Activated CD8-positive, alpha-beta T cell treated with anti-CD3 and anti-CD28 coated beads, Interleukin-2, amount 10 ng/mL, durations not matched to agents 7 days and 5 days (primary cell): ENCODE measurements at regions not wholly inside any gene's neighbourhood (a gene's known extent, or its start where the extent isn't known, plus 50 kb on each side); places are given as distances from the start of the nearest gene placed in this dataset.

ENCODE experiments used
- ATAC-seq: fragments of 150-1000 bp; cut with Tn5 transposase; one replicate; pipeline ENCODE4 v1.10.0; 2021; ENCODE audit warnings: moderate library complexity
- CTCF ChIA-PET: fragments of 350-600 bp; sonication (Branson Sonifier 250); formaldehyde crosslinking; loops from one replicate; lab custom pipeline; 2021; ENCODE audit warnings: antibody characterized with exemption; lab: Charles Lee
- POLR2A ChIA-PET: fragments of 350-600 bp; sonication (Branson Sonifier 250); formaldehyde crosslinking; loops from one replicate; lab custom pipeline; 2021; ENCODE audit warnings: antibody characterized with exemption; lab: Charles Lee
- DNase-seq: peaks from one replicate; pipeline ENCODE4 v3.0.0-alpha.2; 2020
- H3K27ac Mint-ChIP-seq: one replicate; pipeline ENCODE4 v1.8.0; 2021; ENCODE audit warnings: mild to moderate bottlenecking, mixed read lengths
- H3K27me3 Mint-ChIP-seq: one replicate; pipeline ENCODE4 v1.8.0; 2021; ENCODE audit warnings: low read depth, mixed read lengths
- H3K36me3 Mint-ChIP-seq: one replicate; pipeline ENCODE4 v1.8.0; 2021; ENCODE audit warnings: low read depth, mixed read lengths
- H3K4me1 Mint-ChIP-seq: one replicate; pipeline ENCODE4 v1.8.0; 2021; ENCODE audit warnings: low read depth, mixed read lengths
- H3K4me3 Mint-ChIP-seq: one replicate; pipeline ENCODE4 v1.8.0; 2021; ENCODE audit warnings: mild to moderate bottlenecking, mixed read lengths
- H3K9me3 Mint-ChIP-seq: one replicate; pipeline ENCODE4 v1.8.0; 2022; ENCODE audit warnings: mixed read lengths; ENCODE audit not compliant: insufficient read depth

DNA sequence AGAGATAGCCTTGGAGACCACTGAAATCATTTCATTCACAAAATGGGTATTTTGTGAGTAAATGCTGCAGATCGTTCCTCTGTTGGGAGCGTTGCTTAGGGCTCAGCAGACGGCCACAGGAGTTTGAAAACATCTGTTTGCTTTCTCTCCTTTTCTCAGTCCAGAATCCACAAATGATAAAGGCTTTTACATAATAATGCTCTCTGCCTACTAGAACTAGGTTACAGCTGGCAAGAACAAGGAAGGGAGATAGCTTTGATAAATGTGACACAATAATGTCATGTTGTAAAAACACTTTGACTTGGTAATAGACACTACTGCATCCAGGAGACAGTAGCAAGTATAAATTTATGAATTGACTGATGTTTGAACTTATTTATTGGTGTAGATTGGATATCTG, 1072.4 kb upstream of the CDH6 start:
- DNase-seq, result no peak
- no peak overlapping the region for H3K4me3 Mint-ChIP-seq
- no peaks in the 10 kb centered on the region for H3K36me3 Mint-ChIP-seq
- peaks cover 49% of the 10 kb centered on the region for H3K9me3 Mint-ChIP-seq
- ATAC-seq, result no peak
- H3K27ac Mint-ChIP-seq, result no peak overlapping the region
- ChIA-PET POLR2A (no interaction called here), CTCF (no interaction called here)
- H3K4me1 Mint-ChIP-seq, result no peaks in the 10 kb centered on the region
- H3K27me3 Mint-ChIP-seq, result no peaks in the 10 kb centered on the region

DNA sequence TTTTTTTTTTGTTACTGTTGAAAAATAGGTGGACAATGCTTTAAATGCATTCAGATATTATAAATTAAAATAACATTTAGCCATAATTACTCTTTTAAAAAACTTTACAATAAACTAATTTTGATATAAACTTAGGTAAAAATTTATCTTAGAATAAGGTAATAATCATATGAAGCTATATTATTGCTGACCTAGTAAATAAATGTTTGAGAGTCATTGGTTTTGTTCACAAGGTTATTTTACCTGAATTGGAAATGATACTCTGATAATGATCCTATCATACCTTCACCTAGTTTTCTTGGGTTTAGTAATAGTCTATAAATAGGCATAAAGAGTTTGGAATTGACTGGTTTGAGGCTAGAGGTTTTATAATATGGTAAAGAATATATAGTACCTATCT, 1076.4 kb upstream of the CDH6 start:
- H3K36me3 Mint-ChIP-seq, result no peaks in the 10 kb centered on the region
- H3K9me3 Mint-ChIP-seq, result peaks cover 38% of the 10 kb centered on the region
- H3K4me3 Mint-ChIP-seq, result no peak overlapping the region
- no peak for DNase-seq
- ChIA-PET CTCF (no interaction called here), POLR2A (no interaction called here)
- no peaks in the 10 kb centered on the region for H3K27me3 Mint-ChIP-seq
- no peak overlapping the region for H3K27ac Mint-ChIP-seq
- ATAC-seq, result no peak
- no peaks in the 10 kb centered on the region for H3K4me1 Mint-ChIP-seq

DNA sequence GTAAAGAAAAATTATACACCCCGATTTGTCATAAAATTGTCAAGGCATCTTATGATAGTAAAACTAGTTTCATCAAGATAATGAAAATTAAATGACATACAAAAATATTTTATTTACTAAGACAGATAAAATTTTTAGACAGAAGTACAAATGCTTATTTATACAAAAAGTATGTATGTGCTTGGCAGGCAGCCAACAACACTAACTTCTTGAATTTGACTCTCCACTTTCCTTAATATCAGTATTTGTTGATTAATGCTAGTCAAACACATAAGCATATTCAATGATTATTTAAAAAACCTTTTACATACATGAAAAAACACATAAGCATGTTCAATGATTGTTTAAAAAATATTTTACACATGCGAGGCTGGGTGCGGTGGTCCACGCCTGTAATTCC, 1079.9 kb upstream of the CDH6 start:
- no peak overlapping the region for H3K4me3 Mint-ChIP-seq
- POLR2A ChIA-PET, result no interaction called here
- H3K27ac Mint-ChIP-seq, result no peak overlapping the region
- no peaks in the 10 kb centered on the region for H3K27me3 Mint-ChIP-seq
- no peaks in the 10 kb centered on the region for H3K36me3 Mint-ChIP-seq
- no peaks in the 10 kb centered on the region for H3K4me1 Mint-ChIP-seq
- ATAC-seq (no peak), DNase-seq (no peak)
- peaks cover 25% of the 10 kb centered on the region for H3K9me3 Mint-ChIP-seq
- CTCF ChIA-PET, result no interaction called here

DNA sequence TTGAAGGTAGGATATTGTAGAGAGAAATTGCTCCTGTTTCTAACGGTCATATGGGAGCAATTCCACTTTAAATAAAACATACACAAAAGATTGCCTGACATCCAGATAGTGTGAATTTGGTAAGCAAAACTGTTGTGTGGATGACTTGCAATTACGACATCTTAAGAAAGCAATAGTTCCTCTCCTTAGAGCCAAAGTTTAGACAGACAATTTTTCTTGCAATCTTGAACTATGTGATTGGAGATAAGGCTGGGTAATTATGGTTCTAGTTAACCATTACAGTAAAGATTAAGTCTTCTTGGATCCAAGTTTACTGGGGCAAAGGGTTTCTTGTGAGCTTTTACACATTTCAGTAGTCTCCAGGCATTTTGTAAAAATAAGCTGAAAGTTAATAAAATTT, 1080.6 kb upstream of the CDH6 start:
- ATAC-seq, result no peak
- Mint-ChIP-seq H3K4me3 (no peak overlapping the region), H3K36me3 (no peaks in the 10 kb centered on the region), H3K4me1 (no peaks in the 10 kb centered on the region), H3K9me3 (peaks cover 30% of the 10 kb centered on the region), H3K27me3 (no peaks in the 10 kb centered on the region), H3K27ac (no peak overlapping the region)
- CTCF ChIA-PET, result no interaction called here
- POLR2A ChIA-PET, result no interaction called here
- DNase-seq, result no peak

DNA sequence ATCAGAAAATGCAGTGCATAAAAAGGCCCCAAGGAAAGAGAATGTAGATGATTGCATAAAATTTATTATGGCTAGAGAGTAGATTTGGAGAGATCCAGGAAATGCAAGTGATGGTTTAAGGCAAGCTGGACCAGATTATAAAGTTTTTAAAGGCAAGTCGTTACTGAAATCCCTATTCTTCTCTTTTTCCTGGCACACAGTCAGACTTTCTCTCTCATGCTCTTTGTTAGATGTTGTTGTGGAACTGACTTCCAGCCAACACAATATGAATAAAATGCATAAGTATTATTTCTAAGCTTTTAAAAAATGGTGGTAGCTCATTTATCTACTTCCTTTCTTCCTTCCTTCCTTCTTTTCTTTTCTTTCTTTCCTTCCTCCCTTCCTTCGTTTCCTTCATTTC, 1085.4 kb upstream of the CDH6 start:
- H3K27ac Mint-ChIP-seq, result no peak overlapping the region
- H3K4me1 Mint-ChIP-seq, result no peaks in the 10 kb centered on the region
- no peaks in the 10 kb centered on the region for H3K36me3 Mint-ChIP-seq
- no peak overlapping the region for H3K4me3 Mint-ChIP-seq
- no peak for ATAC-seq
- POLR2A ChIA-PET, result no interaction called here
- H3K9me3 Mint-ChIP-seq, result peaks cover 27% of the 10 kb centered on the region
- CTCF ChIA-PET, result no interaction called here
- no peaks in the 10 kb centered on the region for H3K27me3 Mint-ChIP-seq
- no peak for DNase-seq

DNA sequence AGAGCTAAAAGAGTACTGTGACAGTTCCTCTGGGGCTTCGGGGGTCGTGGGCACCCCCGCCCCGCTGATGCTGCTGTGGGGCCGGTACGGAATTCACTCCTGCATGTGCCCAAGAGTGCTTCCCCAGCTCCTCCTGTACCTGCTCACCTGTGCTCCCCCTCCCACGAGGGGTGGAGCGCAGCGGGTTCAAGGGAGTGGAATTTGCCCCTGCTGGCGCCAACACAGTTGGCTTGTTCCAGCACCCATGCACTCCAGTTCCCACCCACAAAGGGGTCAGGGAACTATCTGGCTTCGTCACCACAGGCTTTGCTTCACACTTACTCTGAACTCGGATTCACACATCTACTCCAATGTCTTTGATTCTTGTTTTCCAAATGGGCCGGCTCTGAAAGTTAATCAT, 1086.9 kb upstream of the CDH6 start:
- POLR2A ChIA-PET, result no interaction called here
- no peaks in the 10 kb centered on the region for H3K36me3 Mint-ChIP-seq
- no peak overlapping the region for H3K4me3 Mint-ChIP-seq
- no peak overlapping the region for H3K27ac Mint-ChIP-seq
- CTCF ChIA-PET, result no interaction called here
- peaks cover 23% of the 10 kb centered on the region for H3K9me3 Mint-ChIP-seq
- no peaks in the 10 kb centered on the region for H3K4me1 Mint-ChIP-seq
- no peaks in the 10 kb centered on the region for H3K27me3 Mint-ChIP-seq
- DNase-seq (no peak), ATAC-seq (no peak)

DNA sequence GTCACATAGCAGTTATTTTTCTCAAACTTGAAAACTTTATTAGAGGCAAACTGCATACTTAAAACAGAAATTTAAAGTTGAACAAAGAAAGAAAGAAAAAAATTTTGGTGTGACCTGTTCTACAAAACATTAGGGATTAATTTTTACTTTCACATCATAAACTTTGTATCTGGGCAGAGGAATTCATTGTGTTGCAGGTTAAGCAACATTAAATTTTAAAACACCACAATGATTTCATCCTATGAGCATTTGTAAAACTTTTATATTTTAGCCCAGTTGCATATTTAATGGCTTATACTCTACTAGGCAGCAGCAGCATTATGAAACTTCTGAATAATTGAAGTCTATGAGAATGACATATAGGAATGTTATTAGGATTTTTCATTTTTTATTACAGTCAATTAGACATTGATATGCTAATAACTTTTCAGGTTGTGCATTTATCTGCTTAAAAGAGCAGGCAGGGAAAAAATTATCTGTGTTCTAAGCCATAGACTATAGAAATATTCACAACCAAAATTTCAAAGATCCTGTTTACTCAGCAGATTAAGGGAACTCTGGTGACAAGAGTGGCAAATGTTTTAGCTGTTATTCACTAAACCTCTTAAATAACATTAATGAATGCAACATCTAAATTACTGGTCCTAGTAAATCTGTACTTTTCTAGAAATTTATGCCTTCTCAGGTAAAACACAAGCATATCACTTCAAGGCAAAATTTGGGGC, 1088.5 kb upstream of the CDH6 start:
- DNase-seq, result no peak
- no peaks in the 10 kb centered on the region for H3K27me3 Mint-ChIP-seq
- no peak overlapping the region for H3K4me3 Mint-ChIP-seq
- no peak for ATAC-seq
- no peaks in the 10 kb centered on the region for H3K4me1 Mint-ChIP-seq
- H3K27ac Mint-ChIP-seq, result no peak overlapping the region
- peaks cover 26% of the 10 kb centered on the region for H3K9me3 Mint-ChIP-seq
- ChIA-PET CTCF (no interaction called here), POLR2A (no interaction called here)
- no peaks in the 10 kb centered on the region for H3K36me3 Mint-ChIP-seq

DNA sequence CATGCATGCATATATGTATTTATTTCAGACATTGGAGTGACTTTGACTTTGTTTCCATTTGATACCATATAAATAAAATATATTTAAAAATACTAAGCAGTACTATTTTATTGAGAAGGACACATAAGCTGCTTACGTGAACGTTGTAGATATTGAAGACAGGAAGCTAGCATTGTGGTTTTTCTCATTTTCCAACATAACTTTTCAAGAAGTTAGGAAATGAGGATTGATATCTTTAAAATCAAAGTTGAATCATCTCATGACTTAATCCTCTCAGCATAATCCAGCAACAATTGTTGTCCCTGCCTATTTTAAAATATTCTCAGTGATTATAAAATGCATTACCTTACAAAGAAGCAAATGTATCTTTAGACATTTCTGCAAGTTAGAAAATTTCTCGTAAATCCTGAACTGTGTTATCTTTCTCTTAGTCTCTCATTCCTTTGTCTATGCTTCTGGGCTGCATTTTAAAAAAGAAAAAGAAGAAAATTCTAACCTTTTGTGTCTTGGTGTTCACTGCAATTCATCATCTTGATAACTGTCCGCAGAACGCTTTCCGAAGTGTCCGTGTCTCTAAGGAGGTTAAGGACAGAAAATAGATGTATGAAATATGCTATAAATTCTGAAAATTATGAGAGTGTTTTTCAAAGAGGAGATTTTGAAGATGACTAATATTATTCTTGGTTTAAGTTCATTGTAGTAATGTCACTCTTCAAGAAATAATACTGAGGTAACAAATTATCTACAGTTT, 1089.9 kb upstream of the CDH6 start:
- no peak for ATAC-seq
- Mint-ChIP-seq H3K9me3 (peaks cover 26% of the 10 kb centered on the region), H3K36me3 (no peaks in the 10 kb centered on the region), H3K4me3 (no peak overlapping the region), H3K27me3 (no peaks in the 10 kb centered on the region), H3K4me1 (no peaks in the 10 kb centered on the region), H3K27ac (no peak overlapping the region)
- POLR2A ChIA-PET, result no interaction called here
- DNase-seq, result no peak
- CTCF ChIA-PET, result no interaction called here

DNA sequence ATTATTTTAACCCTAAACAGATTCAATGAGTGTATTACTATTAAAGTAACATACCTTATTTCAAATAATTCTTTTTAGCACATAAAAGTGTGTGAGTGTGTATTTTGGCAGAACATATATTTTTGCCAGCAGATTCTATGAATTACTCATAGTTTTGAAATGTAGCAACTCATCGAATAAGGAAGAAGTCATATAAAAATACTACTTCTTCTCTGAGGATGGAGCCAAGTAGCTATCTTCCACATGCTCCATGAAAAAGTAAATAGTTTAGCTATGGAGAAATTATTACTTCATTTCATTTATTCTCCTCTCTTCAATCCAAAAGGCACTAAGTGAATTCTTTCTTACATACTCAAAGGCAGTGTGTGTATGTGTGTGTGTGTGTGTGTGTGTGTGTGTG, 1090.4 kb upstream of the CDH6 start:
- H3K27me3 Mint-ChIP-seq, result no peaks in the 10 kb centered on the region
- POLR2A ChIA-PET, result no interaction called here
- no peak for ATAC-seq
- DNase-seq, result no peak
- no peaks in the 10 kb centered on the region for H3K4me1 Mint-ChIP-seq
- H3K4me3 Mint-ChIP-seq, result no peak overlapping the region
- H3K36me3 Mint-ChIP-seq, result no peaks in the 10 kb centered on the region
- CTCF ChIA-PET, result no interaction called here
- peaks cover 23% of the 10 kb centered on the region for H3K9me3 Mint-ChIP-seq
- no peak overlapping the region for H3K27ac Mint-ChIP-seq

DNA sequence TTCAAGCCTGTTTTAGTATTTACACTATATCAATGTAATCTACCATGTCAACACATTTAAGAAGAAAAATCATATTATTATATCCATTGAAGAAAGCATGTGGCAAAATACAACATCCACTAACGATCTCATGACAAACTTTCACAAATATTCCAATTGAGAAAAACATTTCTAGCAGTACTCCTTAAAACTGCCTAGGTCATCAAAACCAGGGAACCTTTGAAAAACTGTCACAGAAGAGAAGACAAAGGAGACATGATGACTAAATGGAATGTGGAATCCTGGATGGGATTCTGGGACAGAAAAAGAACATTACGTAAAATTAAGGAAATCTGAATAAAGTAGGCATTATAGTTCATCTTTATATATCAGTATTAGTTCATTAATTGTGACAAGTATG, 1091.3 kb upstream of the CDH6 start:
- CTCF ChIA-PET, result no interaction called here
- Mint-ChIP-seq H3K4me3 (no peak overlapping the region), H3K36me3 (no peaks in the 10 kb centered on the region), H3K4me1 (no peaks in the 10 kb centered on the region), H3K27ac (no peak overlapping the region), H3K9me3 (peaks cover 19% of the 10 kb centered on the region), H3K27me3 (no peaks in the 10 kb centered on the region)
- DNase-seq, result no peak
- ATAC-seq, result no peak
- POLR2A ChIA-PET, result no interaction called here

DNA sequence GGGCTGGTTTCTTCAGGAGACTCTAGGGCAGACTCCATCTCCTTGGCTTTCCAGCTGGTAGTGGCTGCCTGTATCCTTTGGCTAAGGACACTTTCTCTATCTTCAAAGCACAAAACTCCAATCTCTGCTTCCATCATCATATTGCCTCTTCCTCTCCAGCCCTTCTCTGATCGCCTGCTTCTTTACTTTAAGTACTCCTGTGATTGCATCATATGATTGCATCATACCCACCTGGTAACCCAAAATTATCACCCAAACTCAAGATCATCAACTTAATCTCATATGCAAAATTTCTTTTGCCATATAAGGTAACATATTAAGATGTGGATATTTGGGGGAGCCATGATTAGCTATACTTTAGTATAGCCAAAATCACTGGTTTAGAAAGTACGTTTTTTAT, 1092.6 kb upstream of the CDH6 start:
- Mint-ChIP-seq H3K4me3 (no peak overlapping the region), H3K4me1 (no peaks in the 10 kb centered on the region), H3K27ac (no peak overlapping the region), H3K27me3 (no peaks in the 10 kb centered on the region), H3K36me3 (no peaks in the 10 kb centered on the region), H3K9me3 (peaks cover 15% of the 10 kb centered on the region)
- DNase-seq (no peak), ATAC-seq (no peak)
- ChIA-PET CTCF (no interaction called here), POLR2A (no interaction called here)

DNA sequence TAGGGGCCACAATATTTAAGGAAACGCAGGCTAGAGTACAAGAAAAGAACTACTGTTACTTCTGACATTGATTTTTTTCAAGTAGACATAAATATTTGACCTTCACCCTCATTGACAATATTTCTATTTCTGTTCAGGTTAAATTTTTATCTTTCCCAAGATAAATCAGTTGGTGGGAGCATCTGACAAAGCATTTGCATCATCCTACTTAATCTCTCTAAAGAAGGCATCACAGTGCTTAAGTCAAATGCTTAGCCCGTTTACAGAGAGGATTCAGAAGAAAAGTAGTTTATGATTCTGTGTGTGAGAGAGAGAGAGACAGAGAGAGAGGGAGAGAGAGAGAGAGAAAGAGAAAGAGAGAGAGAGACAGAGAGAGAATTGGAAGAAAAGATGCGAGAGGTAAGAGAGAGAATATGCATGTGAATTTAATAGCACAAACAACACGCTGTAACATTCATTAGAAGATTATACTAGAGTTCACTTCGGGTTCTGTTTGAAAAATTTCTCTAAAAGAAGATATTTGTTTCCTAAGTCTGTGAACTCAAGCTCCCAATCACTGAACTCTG, 1093.3 kb upstream of the CDH6 start:
- Mint-ChIP-seq H3K36me3 (no peaks in the 10 kb centered on the region), H3K4me1 (no peaks in the 10 kb centered on the region), H3K27me3 (no peaks in the 10 kb centered on the region), H3K4me3 (no peak overlapping the region), H3K27ac (no peak overlapping the region), H3K9me3 (peaks cover 17% of the 10 kb centered on the region)
- ChIA-PET POLR2A (no interaction called here), CTCF (no interaction called here)
- DNase-seq (no peak), ATAC-seq (no peak)
